H9 (cell line): ENCODE measurements at regions not wholly inside any gene's neighbourhood (a gene's known extent, or its start where the extent isn't known, plus 50 kb on each side); places are given as distances from the start of the nearest gene placed in this dataset.
A peak's percentile ranks its signal among the peaks of the same experiment; 100 is the strongest.

Source experiments
- DNase-seq: peaks from one replicate; pipeline ENCODE4 v3.0.0-alpha.2; 2017
- H2AFZ ChIP-seq: one replicate; pipeline ENCODE4 v1.6.1; 2013; ENCODE audit warnings: mild to moderate bottlenecking, low read length, control low read depth, moderate library complexity
- H2AK5ac ChIP-seq: 2 replicates; pipeline ENCODE4 v1.6.1; 2013; ENCODE audit warnings: low read length, control low read depth, mixed read lengths; ENCODE audit not compliant: insufficient read length
- H2BK120ac ChIP-seq: one replicate; pipeline ENCODE4 v1.6.1; 2013; ENCODE audit warnings: low read depth, mild to moderate bottlenecking, low read length, control low read depth, inconsistent platforms; ENCODE audit not compliant: poor library complexity, severe bottlenecking
- H2BK12ac ChIP-seq: 2 replicates; pipeline ENCODE4 v1.6.1; 2013; ENCODE audit warnings: low read length, control low read depth, mixed read lengths, low read depth; ENCODE audit not compliant: insufficient read length
- H2BK15ac ChIP-seq: 2 replicates; pipeline ENCODE4 v1.6.1; 2013; ENCODE audit warnings: low read depth, low read length, control low read depth
- H2BK20ac ChIP-seq: one replicate; pipeline ENCODE4 v1.6.1; 2013; ENCODE audit warnings: low read depth, mild to moderate bottlenecking, low read length, control low read depth, inconsistent platforms; ENCODE audit not compliant: poor library complexity, severe bottlenecking
- H2BK5ac ChIP-seq: 2 replicates; pipeline ENCODE4 v1.6.1; 2013; ENCODE audit warnings: low read length, control low read depth, mixed read lengths; ENCODE audit not compliant: insufficient read length
- H3K14ac ChIP-seq: 2 replicates; pipeline ENCODE4 v1.6.1; 2013; ENCODE audit warnings: low read length, control low read depth; ENCODE audit not compliant: insufficient read depth
- H3K18ac ChIP-seq: 2 replicates; pipeline ENCODE4 v1.6.1; 2013; ENCODE audit warnings: low read depth, mild to moderate bottlenecking, mixed read lengths, low read length, control low read depth; ENCODE audit not compliant: insufficient read length
- H3K23ac ChIP-seq: 2 replicates; pipeline ENCODE4 v1.6.1; 2013; ENCODE audit warnings: low read length, control low read depth, mixed read lengths, low read depth; ENCODE audit not compliant: insufficient read length
- H3K23me2 ChIP-seq: 2 replicates; pipeline ENCODE4 v1.6.1; 2013; ENCODE audit warnings: low read depth, mild to moderate bottlenecking, mixed read lengths, low read length, control low read depth; ENCODE audit not compliant: insufficient read length, poor library complexity, severe bottlenecking
- H3K27ac ChIP-seq: 2 replicates; pipeline ENCODE4 v1.5.1; 2013; ENCODE audit warnings: low read length, control low read depth, mixed read lengths, low read depth; ENCODE audit not compliant: insufficient read length
- H3K27me3 ChIP-seq: 2 replicates; pipeline ENCODE4 v1.6.1; 2013; ENCODE audit warnings: low read length, control low read depth, inconsistent platforms; ENCODE audit not compliant: insufficient read depth
- H3K4ac ChIP-seq: 2 replicates; pipeline ENCODE4 v1.6.1; 2013; ENCODE audit warnings: low read depth, mild to moderate bottlenecking, control low read depth, inconsistent platforms, low read length, moderate library complexity
- H3K4me1 ChIP-seq: 2 replicates; pipeline ENCODE4 v1.6.1; 2013; ENCODE audit warnings: low read length, control low read depth, inconsistent platforms; ENCODE audit not compliant: insufficient read depth
- H3K4me2 ChIP-seq: 2 replicates; pipeline ENCODE4 v1.6.1; 2013; ENCODE audit warnings: low read length, control low read depth, mixed read lengths; ENCODE audit not compliant: insufficient read length, insufficient read depth
- H3K56ac ChIP-seq: 2 replicates; pipeline ENCODE4 v1.6.1; 2013; ENCODE audit warnings: low read depth, mild to moderate bottlenecking, mixed read lengths, low read length, control low read depth; ENCODE audit not compliant: insufficient read length
- H3K79me1 ChIP-seq: 2 replicates; pipeline ENCODE4 v1.6.1; 2013; ENCODE audit warnings: low read depth, mild to moderate bottlenecking, moderate library complexity, low read length, control low read depth, inconsistent platforms; ENCODE audit not compliant: insufficient read depth, poor library complexity, severe bottlenecking
- H3K79me2 ChIP-seq: 2 replicates; pipeline ENCODE4 v1.6.1; 2013; ENCODE audit warnings: low read length, control low read depth, inconsistent platforms; ENCODE audit not compliant: insufficient read depth
- H3K9ac ChIP-seq: 2 replicates; pipeline ENCODE4 v1.6.1; 2013; ENCODE audit warnings: low read length, control low read depth, mixed read lengths; ENCODE audit not compliant: insufficient read length; ENCODE audit errors: extremely low read depth
- H3K9me3 ChIP-seq: one replicate; pipeline ENCODE4 v1.6.1; 2013; ENCODE audit warnings: low read depth, low read length, inconsistent platforms; ENCODE audit not compliant: control insufficient read depth
- H3T11ph ChIP-seq: one replicate; pipeline ENCODE4 v1.6.1; 2013; ENCODE audit warnings: mild to moderate bottlenecking, low read length, control low read depth, inconsistent platforms
- H4K20me1 ChIP-seq: one replicate; pipeline ENCODE4 v1.6.1; 2013; ENCODE audit not compliant: control insufficient read depth, insufficient read length, insufficient read depth
- H4K5ac ChIP-seq: 2 replicates; pipeline ENCODE4 v1.6.1; 2013; ENCODE audit warnings: low read depth, mild to moderate bottlenecking, mixed read lengths, low read length, control low read depth; ENCODE audit not compliant: insufficient read length
- H4K8ac ChIP-seq: replicated peaks from 2 replicates; pipeline ENCODE4 v1.6.1; 2013; ENCODE audit warnings: low read length, control low read depth, mixed read lengths, low read depth; ENCODE audit not compliant: insufficient read length
- H4K91ac ChIP-seq: 2 replicates; pipeline ENCODE4 v1.6.1; 2013; ENCODE audit warnings: low read depth, mild to moderate bottlenecking, moderate library complexity, mixed read lengths, low read length, control low read depth; ENCODE audit not compliant: insufficient read length
- H3K27ac Mint-ChIP-seq, 3 experiments: 2 replicates in 2 of 3; 3 replicates in 1 of 3; pipeline ENCODE4 v1.8.0; 2020 to 2021; ENCODE audit warnings: mixed read lengths in 3 of 3, mild to moderate bottlenecking in 1 of 3, moderate library complexity in 1 of 3
- H3K27me3 Mint-ChIP-seq: 2 replicates; pipeline ENCODE4 v1.8.0; 2021; ENCODE audit warnings: low read depth, mild to moderate bottlenecking, moderate library complexity, mixed read lengths
- H3K36me3 Mint-ChIP-seq, 3 experiments: 2 replicates in 2 of 3; 3 replicates in 1 of 3; pipeline ENCODE4 v1.8.0; 2020 to 2021; ENCODE audit warnings: low read depth in 3 of 3, mixed read lengths in 3 of 3; ENCODE audit not compliant: insufficient read depth in 1 of 3
- H3K4me1 Mint-ChIP-seq, 2 experiments: 2 replicates each; pipeline ENCODE4 v1.8.0; 2020; ENCODE audit warnings: mixed read lengths in 2 of 2
- H3K4me3 Mint-ChIP-seq, 2 experiments: 2 replicates in 1 of 2; 3 replicates in 1 of 2; pipeline ENCODE4 v1.8.0; 2020 to 2021; ENCODE audit warnings: mild to moderate bottlenecking in 2 of 2, mixed read lengths in 2 of 2, moderate library complexity in 1 of 2
- H3K9me3 Mint-ChIP-seq, 2 experiments: 2 replicates in 1 of 2; 3 replicates in 1 of 2; pipeline ENCODE4 v1.8.0; 2020; ENCODE audit warnings: mild to moderate bottlenecking in 2 of 2, mixed read lengths in 2 of 2, moderate library complexity in 1 of 2
- CTCF ChIP-seq: fragments of 200-600 bp; sonication (generic); conservative IDR thresholded peaks from 3 replicates; pipeline ENCODE4 v1.8.0; 2021; ENCODE audit warnings: antibody characterized with exemption, mild to moderate bottlenecking
- WGBS: extraction: QIAGEN DNeasy Blood & Tissue Kit; methylation state at CpG from one replicate; pipeline ENCODE4 v1.1.7; 2013; ENCODE audit warnings: missing lambda C conversion rate, low lambda C conversion rate, mixed read lengths; ENCODE audit not compliant: insufficient read length; ENCODE audit errors: extremely low coverage; 5-methylcytosine and 5-hydroxymethylcytosine counted together

- H3K27ac Mint-ChIP-seq = peak overlapping the region in 1 of 3 experiments; percentile 54; a peak in 1 of 7 replicates
- H3K4me1 Mint-ChIP-seq = no peaks in the 10 kb centered on the region
- Histone ChIP-seq H3K18ac (no peak overlapping the region), H3K4me2 (no peak overlapping the region), H2BK12ac (no peak overlapping the region), H4K91ac (no peak overlapping the region), H3K4ac (no peak overlapping the region), H2BK15ac (no peak overlapping the region), H4K20me1 (no peaks in the 10 kb centered on the region), H3T11ph (no peak overlapping the region), H3K23me2 (no peaks in the 10 kb centered on the region), H3K27ac (no peak overlapping the region), H2AK5ac (no peak overlapping the region), H3K14ac (no peak overlapping the region), H2BK120ac (no peak overlapping the region), H3K79me2 (no peaks in the 10 kb centered on the region), H3K27me3 (no peaks in the 10 kb centered on the region), H2BK20ac (no peak overlapping the region), H2BK5ac (no peak overlapping the region), H3K56ac (no peak overlapping the region), H3K9ac (no peak overlapping the region), H4K8ac (no peak overlapping the region), H3K23ac (no peak overlapping the region), H3K79me1 (no peaks in the 10 kb centered on the region), H3K9me3 (no peaks in the 10 kb centered on the region), H2AFZ (no peak overlapping the region), H4K5ac (no peak overlapping the region), H3K4me1 (no peaks in the 10 kb centered on the region)
- peaks cover 4 to 42% of the 10 kb centered on the region in 2 experiments; a peak in 4 of 5 replicates for H3K9me3 Mint-ChIP-seq
- H3K36me3 Mint-ChIP-seq = no peaks in the 10 kb centered on the region
- no peak for DNase-seq
- H3K4me3 Mint-ChIP-seq = no peak overlapping the region
- TF ChIP-seq CTCF = no peak
- no CpG with 5 or more reads among the region's 1 CpG for WGBS
- no peaks in the 10 kb centered on the region for H3K27me3 Mint-ChIP-seq
These were observed 77.3 kb upstream of the TMEM47 start for GRCh38 chrX:34734383-34734782.
